Body of pancreas (tissue), 4 donors: ENCODE measurements at regions not wholly inside any gene's neighbourhood (a gene's known extent, or its start where the extent isn't known, plus 50 kb on each side); places are given as distances from the start of the nearest gene placed in this dataset.

Experiments used
- ATAC-seq: fragments of 150-250 bp; one replicate; pipeline ENCODE4 v1.9.1; 2016
- DNase-seq, 4 donors: peaks; one replicate each; pipeline ENCODE4 v3.0.0-alpha.2; 2019
- H3K27ac ChIP-seq, 4 donors: fragments of 200-600 bp; sonication (generic); 1 replicate in 3 of 4; 2 replicates in 1 of 4; pipeline versions ENCODE4 v1.5.1 to v1.6.1; 2016 to 2019; ENCODE audit warnings: mild to moderate bottlenecking in 1 of 4, mixed read lengths in 1 of 4, moderate library complexity in 1 of 4
- H3K27me3 ChIP-seq, 2 donors: fragments of 200-600 bp; sonication (generic); one replicate each; pipeline ENCODE4 v1.6.0; 2016; ENCODE audit warnings: mild to moderate bottlenecking in 1 of 2
- H3K36me3 ChIP-seq, 2 donors: fragments of 200-600 bp; sonication (generic); replicated peaks in 1 of 2; 2 replicates each; pipeline ENCODE4 v1.5.1; 2016; ENCODE audit warnings: low read depth in 2 of 2; ENCODE audit not compliant: insufficient read depth in 1 of 2
- H3K4me1 ChIP-seq: fragments of 200-600 bp; sonication (generic); one replicate; pipeline ENCODE4 v1.6.0; 2016
- H3K4me3 ChIP-seq, 2 donors: fragments of 200-600 bp; sonication (generic); 1 replicate in 1 of 2; 2 replicates in 1 of 2; pipeline ENCODE4 v1.5.1; 2016 to 2019
- H3K9me3 ChIP-seq, 3 donors: fragments of 200-600 bp; sonication (generic); 1 replicate in 2 of 3; 2 replicates in 1 of 3; pipeline ENCODE4 v1.5.1; 2016
- POLR2A ChIP-seq, 3 donors: fragments of 450-650 bp; IDR thresholded peaks; one replicate each; pipeline ENCODE4 v1.6.1; 2016; ENCODE audit warnings: antibody characterized with exemption in 3 of 3, mild to moderate bottlenecking in 2 of 3
- WGBS, 2 donors: methylation state at CpG; one replicate each; pipeline ENCODE4 v1.1.5; 2017; 5-methylcytosine and 5-hydroxymethylcytosine counted together
- intact Hi-C: fragments of 100-400 bp; cut with DNase I; formaldehyde crosslinking; loops from one replicate; pipeline ENCODE4 v1.15.1; 2023
- TF ChIP-seq, protein P1 (sequence below), 7 experiments: fragments of 450-650 bp in 4 of 7; fragments of 200-600 bp in 3 of 7; sonication (generic) in 3 of 7; IDR thresholded peaks; one replicate each; pipeline ENCODE4 v1.5.1; 2016 to 2019; ENCODE audit warnings: antibody characterized with exemption in 7 of 7

DNA sequence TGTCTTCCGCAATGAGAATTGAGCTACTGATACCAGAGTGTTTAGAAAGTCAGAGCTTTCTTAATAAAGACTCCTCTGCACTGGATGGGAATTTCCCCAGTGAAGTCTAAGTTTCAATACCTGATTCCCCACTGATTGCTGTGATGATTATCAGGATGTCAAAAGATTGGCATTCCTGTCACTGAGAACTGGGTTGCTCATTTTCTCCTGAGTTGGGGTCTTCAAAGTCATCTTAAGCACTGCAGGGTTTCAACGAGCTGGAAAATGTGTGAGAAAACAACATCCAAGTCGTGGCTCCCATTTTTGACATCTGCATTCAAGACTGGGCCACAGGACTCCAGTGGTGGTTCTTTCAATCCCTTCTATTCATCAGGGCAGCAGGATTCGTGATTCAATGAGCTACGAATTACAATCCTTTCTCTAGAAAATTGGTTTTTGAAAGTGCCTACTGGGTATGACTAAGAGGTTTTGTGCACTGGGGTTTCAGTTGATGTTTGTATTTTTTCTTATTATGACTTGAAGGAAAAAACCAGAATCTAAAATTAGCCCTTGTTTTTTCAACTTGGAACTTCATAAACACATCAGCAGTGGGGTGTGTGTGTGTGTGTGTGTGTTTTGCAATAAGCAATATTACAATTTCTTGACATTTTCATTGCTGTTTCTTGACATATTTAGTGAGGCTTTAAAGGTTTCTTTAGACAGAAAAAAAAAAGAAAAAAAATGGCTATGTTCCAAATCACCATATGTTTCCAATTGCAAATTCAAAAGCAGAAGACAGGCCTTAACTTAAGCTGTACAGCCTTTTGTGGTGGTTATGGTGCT is 233.0 kb downstream of the FAM76B start:
- H3K4me3 ChIP-seq, result no peak overlapping the region
- no peak overlapping the region for H3K27ac ChIP-seq
- intact Hi-C loops, result no loop called here
- no peak for DNase-seq
- TF ChIP-seq POLR2A (IDR thresholded peaks at IDR 0.05), result no peak
- TF ChIP-seq, protein P1, sequence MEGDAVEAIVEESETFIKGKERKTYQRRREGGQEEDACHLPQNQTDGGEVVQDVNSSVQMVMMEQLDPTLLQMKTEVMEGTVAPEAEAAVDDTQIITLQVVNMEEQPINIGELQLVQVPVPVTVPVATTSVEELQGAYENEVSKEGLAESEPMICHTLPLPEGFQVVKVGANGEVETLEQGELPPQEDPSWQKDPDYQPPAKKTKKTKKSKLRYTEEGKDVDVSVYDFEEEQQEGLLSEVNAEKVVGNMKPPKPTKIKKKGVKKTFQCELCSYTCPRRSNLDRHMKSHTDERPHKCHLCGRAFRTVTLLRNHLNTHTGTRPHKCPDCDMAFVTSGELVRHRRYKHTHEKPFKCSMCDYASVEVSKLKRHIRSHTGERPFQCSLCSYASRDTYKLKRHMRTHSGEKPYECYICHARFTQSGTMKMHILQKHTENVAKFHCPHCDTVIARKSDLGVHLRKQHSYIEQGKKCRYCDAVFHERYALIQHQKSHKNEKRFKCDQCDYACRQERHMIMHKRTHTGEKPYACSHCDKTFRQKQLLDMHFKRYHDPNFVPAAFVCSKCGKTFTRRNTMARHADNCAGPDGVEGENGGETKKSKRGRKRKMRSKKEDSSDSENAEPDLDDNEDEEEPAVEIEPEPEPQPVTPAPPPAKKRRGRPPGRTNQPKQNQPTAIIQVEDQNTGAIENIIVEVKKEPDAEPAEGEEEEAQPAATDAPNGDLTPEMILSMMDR (IDR thresholded peaks at IDR 0.05), result no peak
- no peak for ATAC-seq
- WGBS, 2 donors, result 56 to 69% methylated on average over 5 of the region's 5 CpGs
- H3K27me3 ChIP-seq, result no peaks in the 10 kb centered on the region
- H3K4me1 ChIP-seq, result no peaks in the 10 kb centered on the region
- no peaks in the 10 kb centered on the region for H3K9me3 ChIP-seq
- H3K36me3 ChIP-seq, result no peaks in the 10 kb centered on the region

DNA sequence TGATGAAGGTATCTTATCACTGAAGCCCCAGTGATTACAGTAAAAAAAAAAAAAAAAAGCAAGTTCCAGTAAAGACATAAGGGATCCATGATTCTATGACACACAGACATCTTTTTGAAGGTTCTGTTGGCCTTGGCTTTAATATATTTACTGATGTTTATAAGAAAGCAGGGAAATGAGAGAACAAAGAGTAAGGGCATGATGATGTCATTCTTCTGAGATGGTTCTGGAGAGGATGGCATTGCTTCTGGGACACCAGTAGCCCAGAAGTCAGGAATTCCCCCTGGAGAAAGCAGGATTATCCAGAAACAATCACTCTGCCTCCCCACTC is 233.6 kb downstream of the FAM76B start:
- Histone ChIP-seq H3K36me3 (no peaks in the 10 kb centered on the region), H3K4me3 (no peak overlapping the region), H3K27me3 (no peaks in the 10 kb centered on the region), H3K27ac (no peak overlapping the region), H3K4me1 (no peaks in the 10 kb centered on the region), H3K9me3 (no peaks in the 10 kb centered on the region)
- no peak for TF ChIP-seq POLR2A (IDR thresholded peaks at IDR 0.05)
- TF ChIP-seq, protein P1 (IDR thresholded peaks at IDR 0.05), result no peak
- ATAC-seq, result no peak
- DNase-seq, result no peak
- intact Hi-C loops, result no loop called here

DNA sequence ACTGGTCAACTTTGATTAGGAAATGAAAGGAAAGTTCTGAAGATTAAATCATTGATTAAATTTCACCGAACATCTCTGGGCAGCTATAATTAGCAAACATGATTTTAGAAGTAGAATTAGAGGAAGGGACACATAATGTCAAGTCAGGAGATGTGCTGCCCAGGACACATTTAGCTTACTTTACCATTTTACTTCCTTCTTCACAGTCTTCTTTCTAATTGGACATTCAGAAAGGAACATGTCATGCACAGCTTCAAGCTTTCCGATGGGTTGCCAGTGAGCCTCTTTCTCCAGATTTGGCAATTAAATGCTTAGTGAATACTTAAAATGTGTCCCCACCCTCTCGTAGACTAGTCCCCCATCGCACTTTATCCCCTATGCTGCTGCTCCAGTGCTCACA is 234.7 kb downstream of the FAM76B start:
- no peaks in the 10 kb centered on the region for H3K27me3 ChIP-seq
- no peaks in the 10 kb centered on the region for H3K9me3 ChIP-seq
- intact Hi-C loops, result no loop called here
- TF ChIP-seq POLR2A (IDR thresholded peaks at IDR 0.05), result no peak
- TF ChIP-seq, protein P1 (IDR thresholded peaks at IDR 0.05), result no peak
- H3K4me1 ChIP-seq, result no peaks in the 10 kb centered on the region
- no peak overlapping the region for H3K4me3 ChIP-seq
- ATAC-seq, result no peak
- 74 to 80% methylated on average over 4 of the region's 4 CpGs for WGBS, 2 donors
- H3K27ac ChIP-seq, result no peak overlapping the region
- no peaks in the 10 kb centered on the region for H3K36me3 ChIP-seq
- DNase-seq, result no peak

DNA sequence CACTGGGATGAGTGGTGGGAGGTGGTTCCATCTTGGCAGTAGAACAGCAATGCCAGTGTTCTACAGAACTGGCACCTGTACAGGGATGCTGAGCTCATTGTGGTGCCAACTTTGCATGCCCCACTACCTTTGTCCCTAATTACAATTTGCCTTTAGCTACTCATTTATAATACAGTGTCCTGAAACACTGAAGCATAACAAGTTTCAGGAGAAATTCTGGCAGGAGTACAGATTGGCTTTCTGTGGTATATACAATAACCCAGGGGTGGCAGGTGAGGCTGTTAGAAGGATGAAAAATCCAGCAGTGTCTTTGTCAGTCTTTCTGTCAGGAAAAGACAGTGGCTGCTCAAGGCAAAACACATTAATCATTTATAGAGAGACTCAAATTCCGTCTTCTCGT is 240.3 kb downstream of the FAM76B start:
- Histone ChIP-seq H3K4me3 (no peak overlapping the region), H3K27me3 (no peaks in the 10 kb centered on the region), H3K36me3 (no peaks in the 10 kb centered on the region), H3K4me1 (no peaks in the 10 kb centered on the region), H3K27ac (no peak overlapping the region), H3K9me3 (no peaks in the 10 kb centered on the region)
- ATAC-seq, result no peak
- intact Hi-C loops, result no loop called here
- no peak for TF ChIP-seq POLR2A (IDR thresholded peaks at IDR 0.05)
- TF ChIP-seq, protein P1 (IDR thresholded peaks at IDR 0.05), result no peak
- 65 to 71% methylated on average over 2 of the region's 2 CpGs for WGBS, 2 donors
- no peak for DNase-seq

DNA sequence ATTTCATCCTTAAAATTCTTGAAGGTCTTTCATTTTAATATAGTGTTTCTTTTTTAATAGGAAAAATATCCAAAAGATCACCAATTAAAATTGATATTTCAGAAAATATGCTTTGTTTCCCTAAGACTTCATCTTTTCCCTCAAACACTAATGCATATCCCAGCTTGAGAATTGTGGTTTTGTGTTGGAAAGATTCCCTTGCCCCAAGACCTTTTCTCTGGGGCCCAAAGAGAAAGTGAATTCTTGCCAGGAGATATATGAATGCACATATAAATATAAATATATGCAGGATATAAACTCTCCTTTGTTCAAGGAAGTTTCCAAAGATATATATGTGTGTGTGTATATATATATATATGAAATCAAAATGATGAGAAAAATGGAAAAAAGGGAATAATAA is 241.2 kb downstream of the FAM76B start:
- H3K9me3 ChIP-seq, result no peaks in the 10 kb centered on the region
- ATAC-seq, result no peak
- TF ChIP-seq POLR2A (IDR thresholded peaks at IDR 0.05), result no peak
- TF ChIP-seq, protein P1 (IDR thresholded peaks at IDR 0.05), result no peak
- no peak for DNase-seq
- no peaks in the 10 kb centered on the region for H3K36me3 ChIP-seq
- intact Hi-C loops, result no loop called here
- no peak overlapping the region for H3K4me3 ChIP-seq
- H3K27ac ChIP-seq, result no peak overlapping the region
- no peaks in the 10 kb centered on the region for H3K27me3 ChIP-seq
- H3K4me1 ChIP-seq, result no peaks in the 10 kb centered on the region
